K562 (cell line): ENCODE measurements at regions not wholly inside any gene's neighbourhood (a gene's known extent, or its start where the extent isn't known, plus 50 kb on each side); places are given as distances from the start of the nearest gene placed in this dataset.

Experiments used
- ATAC-seq: fragments of 200-7000 bp; cut with Tn5 transposase; 3 replicates; pipeline ENCODE4 v1.9.1; 2020; ENCODE audit warnings: moderate library complexity
- BruUV-seq: library from RNA; stranded (reverse); fragments of 400-500 nt; replicated peaks from 2 replicates; lab custom pipeline; 2021; lab: Mats Ljungman, UMichigan
- CTCF ChIA-PET: fragments of 300-600 bp; formaldehyde crosslinking; extraction: SDS; loops from one replicate; lab custom pipeline; 2021; ENCODE audit warnings: low intra/inter-chr PET ratio; lab: Yijun Ruan, JAX
- POLR2A ChIA-PET: fragments of 300-600, 350-650 bp; sonication (Branson Sonifier 250); formaldehyde crosslinking; extraction: SDS; loops from one replicate; lab custom pipeline; 2021; ENCODE audit warnings: antibody characterized with exemption, inconsistent platforms; lab: Yijun Ruan, JAX
- DNase-seq, 4 experiments: peaks; one replicate each; pipeline versions ENCODE4 v3.0.0 to v3.0.0-alpha.2; 2011 to 2018; ENCODE audit warnings: low spot score in 3 of 4, mixed read lengths in 3 of 4; ENCODE audit errors: extremely low read depth in 1 of 4
- FAIRE-seq: peaks from 2 replicates; lab custom pipeline; 2011; peaks lifted over from hg19 to GRCh38; lab: Jason Lieb, UNC
- H2AFZ ChIP-seq: 2 replicates; pipeline ENCODE4 v1.6.0; 2011; ENCODE audit warnings: low read depth, low read length, control low read depth, inconsistent platforms
- H3K27ac ChIP-seq: fragments of 200-600 bp; 3 replicates; pipeline ENCODE4 v1.8.0; 2011; ENCODE audit warnings: low read depth, mild to moderate bottlenecking, control low read depth, inconsistent platforms, low read length, moderate library complexity, mixed read lengths; ENCODE audit errors: extremely low read depth
- H3K27me3 ChIP-seq, 2 experiments: fragments of 300-600 bp in 1 of 2; 2 replicates in 1 of 2; 3 replicates in 1 of 2; pipeline versions ENCODE4 v1.6.0 to v1.8.0; 2011; ENCODE audit warnings: inconsistent platforms in 2 of 2, low read length in 2 of 2, mild to moderate bottlenecking in 1 of 2, mixed read lengths in 1 of 2, moderate library complexity in 1 of 2; ENCODE audit not compliant: control insufficient read depth in 2 of 2, insufficient read depth in 2 of 2
- H3K36me3 ChIP-seq: fragments of 300-600 bp; 3 replicates; pipeline ENCODE4 v1.8.0; 2011; ENCODE audit warnings: mild to moderate bottlenecking, low read length, inconsistent platforms; ENCODE audit not compliant: control insufficient read depth, insufficient read depth
- H3K4me1 ChIP-seq, 2 experiments: fragments of 200-600 bp in 1 of 2; replicated peaks in 1 of 2; 2 replicates in 1 of 2; 3 replicates in 1 of 2; pipeline versions ENCODE4 v1.5.1 to v1.8.0; 2011; ENCODE audit warnings: inconsistent platforms in 2 of 2, low read length in 2 of 2, mild to moderate bottlenecking in 1 of 2, mixed read lengths in 1 of 2, moderate library complexity in 1 of 2; ENCODE audit not compliant: control insufficient read depth in 2 of 2, insufficient read depth in 2 of 2
- H3K4me2 ChIP-seq: 2 replicates; pipeline ENCODE4 v1.6.1; 2011; ENCODE audit warnings: low read length, control low read depth, inconsistent platforms, mixed read lengths; ENCODE audit not compliant: insufficient read depth
- H3K4me3 ChIP-seq: fragments of 200-600 bp; sonication (generic), shearing (Covaris generic); 2 replicates; pipeline ENCODE4 v1.5.1; 2016; ENCODE audit warnings: control low read depth, inconsistent platforms
- H3K79me2 ChIP-seq: fragments of 200-600 bp; 3 replicates; pipeline ENCODE4 v1.8.0; 2011; ENCODE audit warnings: low read length, inconsistent platforms; ENCODE audit not compliant: control insufficient read depth, insufficient read depth
- H3K9ac ChIP-seq, 2 experiments: 2 replicates each; pipeline versions ENCODE4 v1.6.0 to v1.6.1; 2011; ENCODE audit warnings: low read depth in 2 of 2, low read length in 2 of 2, control low read depth in 1 of 2, inconsistent platforms in 1 of 2, mild to moderate bottlenecking in 1 of 2, mixed read lengths in 1 of 2; ENCODE audit not compliant: insufficient read depth in 1 of 2
- H3K9me1 ChIP-seq: one replicate; pipeline ENCODE4 v1.6.0; 2011; ENCODE audit warnings: inconsistent platforms, mild to moderate bottlenecking, low read length, moderate library complexity; ENCODE audit not compliant: control insufficient read depth, insufficient read depth
- H3K9me3 ChIP-seq: replicated peaks from 2 replicates; pipeline ENCODE4 v1.5.1; 2011; ENCODE audit warnings: low read depth, low read length, inconsistent platforms; ENCODE audit not compliant: control insufficient read depth, insufficient read depth
- H4K20me1 ChIP-seq: replicated peaks from 2 replicates; pipeline ENCODE4 v1.6.1; 2011; ENCODE audit warnings: low read length, inconsistent platforms, mixed read lengths; ENCODE audit not compliant: control insufficient read depth, insufficient read depth
- FOS ChIP-seq: IDR thresholded peaks from 3 replicates; pipeline ENCODE4 v1.6.1; 2011; ENCODE audit not compliant: insufficient read length; ENCODE audit errors: extremely low read depth
- GABPB2 ChIP-seq: fragments of 250-450 bp; sonication (Bioruptor Pico); conservative IDR thresholded peaks from 2 replicates; pipeline ENCODE4 v1.5.1; 2021; ENCODE audit warnings: mild to moderate bottlenecking
- MYC ChIP-seq, 2 experiments: fragments of 250-450 bp in 1 of 2; sonication (Bioruptor Pico) in 1 of 2; IDR thresholded peaks; 2 replicates each; pipeline versions ENCODE4 v1.5.1 to v1.6.1; 2012 to 2021; ENCODE audit warnings: low read depth in 2 of 2, borderline replicate concordance in 1 of 2, improper control_type of control experiment in 1 of 2, low read length in 1 of 2, mild to moderate bottlenecking in 1 of 2, moderate library complexity in 1 of 2
- NEUROD1 ChIP-seq: fragments of 150-350 bp; IDR thresholded peaks from 2 replicates; pipeline ENCODE4 v1.6.1; 2014; ENCODE audit warnings: borderline replicate concordance, low read length, low read depth; ENCODE audit not compliant: partially characterized antibody
- RBM25 ChIP-seq: fragments of 200-400 bp; formaldehyde crosslinking; IDR thresholded peaks from 2 replicates; pipeline ENCODE4 v1.6.1; 2018; ENCODE audit warnings: low read length, low read depth, moderate library complexity; ENCODE audit not compliant: severe bottlenecking
- TFE3 ChIP-seq: fragments of 450-650 bp; formaldehyde crosslinking; IDR thresholded peaks from 2 replicates; pipeline ENCODE4 v1.4.0; 2020; ENCODE audit warnings: mild to moderate bottlenecking, mixed read lengths
- ZNF431 ChIP-seq: sonication (generic); formaldehyde crosslinking; IDR thresholded peaks from 2 replicates; pipeline ENCODE4 v1.8.0; 2022; ENCODE audit warnings: mild to moderate bottlenecking, missing genetic modification reagents
- WGBS: fragments of 100-300 bp; shearing (Covaris generic); methylation state at CpG from one replicate; pipeline ENCODE4 v1.1.6; 2016; ENCODE audit warnings: low coverage, mixed read lengths; ENCODE audit not compliant: insufficient coverage; ENCODE audit errors: missing lambda C conversion rate; 5-methylcytosine and 5-hydroxymethylcytosine counted together
- in situ Hi-C: fragments of 300-500 bp; cut with MboI; formaldehyde crosslinking; loops from 4 replicates; pipeline ENCODE4 v1.15.0; 2018; ENCODE audit warnings: inconsistent platforms, mixed read lengths
- intact Hi-C: fragments of 100-400 bp; cut with micrococcal nuclease; formaldehyde crosslinking; loops from 2 replicates; pipeline ENCODE4 v1.14.2; 2022

GRCh38 chr9:116042321-116042720 lies 111.3 kb upstream of the PAPPA start:
- H3K4me1 ChIP-seq = no peaks in the 10 kb centered on the region
- H3K79me2 ChIP-seq = no peaks in the 10 kb centered on the region
- no TSS peak for BruUV-seq
- in situ Hi-C loops (no loop called here), intact Hi-C loops (no loop called here)
- no peaks in the 10 kb centered on the region for H4K20me1 ChIP-seq
- H3K9me1 ChIP-seq = no peaks in the 10 kb centered on the region
- H3K9me3 ChIP-seq = no peaks in the 10 kb centered on the region; the same call in 1 of the 2 replicates
- TF ChIP-seq MYC (IDR thresholded peaks at IDR 0.05; ENCODE audit: low read depth, low read length) (no peak), MYC (CRISPR knock-in tag; IDR thresholded peaks at IDR 0.05; ENCODE audit: borderline replicate concordance, low read depth) (no peak), ZNF431 (no peak)
- no peak overlapping the region for H3K27ac ChIP-seq
- H3K9ac ChIP-seq = no peak overlapping the region
- DNase-seq = no peak
- H3K4me2 ChIP-seq = no peak overlapping the region
- FAIRE-seq = no peak
- 0% methylated on average over 2 of the region's 2 CpGs for WGBS
- no peaks in the 10 kb centered on the region for H3K27me3 ChIP-seq
- POLR2A ChIA-PET = no interaction called here
- no peak for ATAC-seq
- CTCF ChIA-PET = no interaction called here
- no peaks in the 10 kb centered on the region for H3K36me3 ChIP-seq
- H2AFZ ChIP-seq = no peak overlapping the region
- H3K4me3 ChIP-seq = no peak overlapping the region

GRCh38 chr9:116045083-116045482 lies 108.5 kb upstream of the PAPPA start:
- FAIRE-seq (no peak), ATAC-seq (no peak), DNase-seq (no peak)
- CTCF ChIA-PET = interaction anchor here (0.6 kb wide), 1 partner anchor 534 kb away, joined by 5 read pairs; no protein-coding TSS in a partner anchor
- H3K79me2 ChIP-seq = no peaks in the 10 kb centered on the region
- H3K9ac ChIP-seq = no peak overlapping the region
- intact Hi-C loops = no loop called here
- H3K4me2 ChIP-seq = no peak overlapping the region
- H3K36me3 ChIP-seq = no peaks in the 10 kb centered on the region
- in situ Hi-C loops = no loop called here
- H3K4me3 ChIP-seq = no peak overlapping the region
- H3K27ac ChIP-seq = no peak overlapping the region
- H3K9me1 ChIP-seq = no peaks in the 10 kb centered on the region
- POLR2A ChIA-PET = no interaction called here
- BruUV-seq = no TSS peak
- TF ChIP-seq TFE3 (CRISPR knock-in tag) = no peak
- no peak for TF ChIP-seq NEUROD1
- TF ChIP-seq RBM25 = peak; percentile 29
- no peak for TF ChIP-seq FOS
- no peak for TF ChIP-seq GABPB2 (CRISPR knock-in tag)
- TF ChIP-seq, all 486 proteins: peak for 1
- no peak overlapping the region for H2AFZ ChIP-seq
- no peaks in the 10 kb centered on the region for H3K4me1 ChIP-seq
- H3K27me3 ChIP-seq = no peaks in the 10 kb centered on the region
- H4K20me1 ChIP-seq = no peaks in the 10 kb centered on the region
- no peaks in the 10 kb centered on the region; the same call in 1 of the 2 replicates for H3K9me3 ChIP-seq
- WGBS = 0% methylated on average over 2 of the region's 2 CpGs
